HL-60 (cell line): ENCODE measurements at regions not wholly inside any gene's neighbourhood (a gene's known extent, or its start where the extent isn't known, plus 50 kb on each side); places are given as distances from the start of the nearest gene placed in this dataset.

Experiments
- DNase-seq, 2 experiments: peaks; one replicate each; pipeline ENCODE4 v3.0.0-alpha.2; 2010 to 2020; ENCODE audit warnings: low read depth in 1 of 2, low spot score in 1 of 2
- H3K27ac ChIP-seq: fragments of 250-450 bp; sonication (Bioruptor Pico); replicated peaks from 2 replicates; pipeline ENCODE4 v1.5.1; 2020; ENCODE audit warnings: mild to moderate bottlenecking, moderate library complexity
- H3K27me3 ChIP-seq: fragments of 250-450 bp; sonication (Bioruptor Pico); 2 replicates; pipeline ENCODE4 v1.5.1; 2021; ENCODE audit warnings: mild to moderate bottlenecking, moderate library complexity; ENCODE audit not compliant: insufficient read depth, poor library complexity, severe bottlenecking
- H3K4me3 ChIP-seq: replicated peaks from 2 replicates; pipeline ENCODE4 v1.5.1; 2011; ENCODE audit warnings: mild to moderate bottlenecking, control low read depth, low read length; ENCODE audit not compliant: insufficient read depth
- CTCF ChIP-seq: IDR thresholded peaks from one replicate; pipeline ENCODE4 v1.5.1; 2011; ENCODE audit warnings: low read length, control low read depth, inconsistent platforms; ENCODE audit not compliant: insufficient read depth
- GABPA ChIP-seq: IDR thresholded peaks from 2 replicates; pipeline ENCODE4 v1.6.1; 2012; ENCODE audit warnings: low read depth
- POLR2AphosphoS5 ChIP-seq: IDR thresholded peaks from 2 replicates; pipeline ENCODE4 v1.6.1; 2012; ENCODE audit warnings: low read depth
- REST ChIP-seq: IDR thresholded peaks from 2 replicates; pipeline ENCODE4 v1.6.1; 2012; ENCODE audit warnings: low read depth; ENCODE audit not compliant: insufficient replicate concordance
- SPI1 ChIP-seq: IDR thresholded peaks from 2 replicates; pipeline ENCODE4 v1.6.1; 2012; ENCODE audit warnings: low read depth, mild to moderate bottlenecking, borderline replicate concordance

GRCh38 chr15:36525430-36525829 is 54.0 kb upstream of the CDIN1 start:
- no peak for TF ChIP-seq REST
- no peak for TF ChIP-seq CTCF
- no peak for TF ChIP-seq POLR2AphosphoS5
- TF ChIP-seq GABPA = no peak
- TF ChIP-seq SPI1 = no peak

GRCh38 chr15:36527235-36528162 is 51.9 kb upstream of the CDIN1 start:
- Histone ChIP-seq H3K27me3 (no peaks in the 10 kb centered on the region), H3K27ac (no peak overlapping the region), H3K4me3 (no peak overlapping the region)
- no peak for TF ChIP-seq SPI1
- no peak for TF ChIP-seq CTCF
- no peak for TF ChIP-seq GABPA
- no peak for TF ChIP-seq REST
- TF ChIP-seq POLR2AphosphoS5 = no peak
- DNase-seq = no peak

More at GRCh38 chr15:36525430-36525829, 54.0 kb upstream of the CDIN1 start:
- no peak overlapping the region for H3K4me3 ChIP-seq
- no peak overlapping the region for H3K27ac ChIP-seq
- no peak for DNase-seq
- no peaks in the 10 kb centered on the region for H3K27me3 ChIP-seq

- Histone ChIP-seq H3K27ac (no peak overlapping the region), H3K27me3 (peaks cover 2% of the 10 kb centered on the region), H3K4me3 (no peak overlapping the region)
- TF ChIP-seq GABPA (no peak), SPI1 (no peak), POLR2AphosphoS5 (no peak), CTCF (no peak), REST (no peak)
- DNase-seq = no peak
These were observed 50.0 kb upstream of the CDIN1 start for GRCh38 chr15:36529296-36530011.
